Endothelial cell (in vitro differentiated cells): ENCODE measurements at regions not wholly inside any gene's neighbourhood (a gene's known extent, or its start where the extent isn't known, plus 50 kb on each side); places are given as distances from the start of the nearest gene placed in this dataset.
"Not testable (repeated sequence)": the region's sequence is repeated elsewhere in the genome, so short reads cannot be mapped to it uniquely, and the experiment has no call there.

Source experiments
- DNase-seq: peaks from one replicate; pipeline ENCODE4 v3.0.0; 2021; ENCODE audit warnings: low spot score
- H3K27ac Mint-ChIP-seq: one replicate; pipeline ENCODE4 v1.8.0; 2021; ENCODE audit warnings: mixed read lengths, inconsistent platforms; ENCODE audit not compliant: unreplicated experiment
- H3K27me3 Mint-ChIP-seq: one replicate; pipeline ENCODE4 v1.8.0; 2021; ENCODE audit warnings: mild to moderate bottlenecking, moderate library complexity, mixed read lengths, inconsistent platforms; ENCODE audit not compliant: unreplicated experiment
- H3K36me3 Mint-ChIP-seq: one replicate; pipeline ENCODE4 v1.8.0; 2021; ENCODE audit warnings: mild to moderate bottlenecking, low read depth, mixed read lengths, inconsistent platforms; ENCODE audit not compliant: unreplicated experiment
- H3K4me1 Mint-ChIP-seq: one replicate; pipeline ENCODE4 v1.8.0; 2021; ENCODE audit warnings: mild to moderate bottlenecking, mixed read lengths, inconsistent platforms; ENCODE audit not compliant: unreplicated experiment
- H3K4me3 Mint-ChIP-seq: one replicate; pipeline ENCODE4 v1.8.0; 2021; ENCODE audit warnings: mild to moderate bottlenecking, mixed read lengths, inconsistent platforms; ENCODE audit not compliant: unreplicated experiment
- H3K9me3 Mint-ChIP-seq: one replicate; pipeline ENCODE4 v1.8.0; 2021; ENCODE audit warnings: mixed read lengths, inconsistent platforms; ENCODE audit not compliant: unreplicated experiment
- TF ChIP-seq, protein P1 (sequence below): fragments of 200-600 bp; sonication (generic); IDR thresholded peaks from one replicate; pipeline ENCODE4 v1.5.0; 2021; ENCODE audit warnings: antibody characterized with exemption; ENCODE audit not compliant: unreplicated experiment

DNA sequence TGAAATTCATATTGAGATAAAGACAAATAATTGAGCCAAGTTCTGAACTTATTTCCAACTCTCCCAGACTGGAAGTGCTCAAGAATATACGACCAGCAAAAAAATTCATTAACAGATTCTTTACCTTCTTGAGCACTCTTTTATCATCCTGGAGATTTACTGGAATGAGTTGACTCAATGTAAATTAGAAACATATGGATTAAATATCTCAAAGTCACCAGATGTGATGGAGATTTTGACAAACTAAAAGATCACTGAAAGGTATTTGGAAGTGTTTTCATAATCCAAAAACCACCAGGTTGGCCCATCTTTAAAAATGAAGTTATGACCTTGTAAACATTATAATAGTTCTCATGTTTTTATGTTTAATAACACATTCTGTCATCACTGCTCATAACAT lies 433.2 kb upstream of the RASGRP1 start:
- no peak for DNase-seq
- no peak overlapping the region for H3K27ac Mint-ChIP-seq
- H3K4me1 Mint-ChIP-seq: peaks cover 8% of the 10 kb centered on the region
- no peaks in the 10 kb centered on the region for H3K9me3 Mint-ChIP-seq
- TF ChIP-seq, protein P1, sequence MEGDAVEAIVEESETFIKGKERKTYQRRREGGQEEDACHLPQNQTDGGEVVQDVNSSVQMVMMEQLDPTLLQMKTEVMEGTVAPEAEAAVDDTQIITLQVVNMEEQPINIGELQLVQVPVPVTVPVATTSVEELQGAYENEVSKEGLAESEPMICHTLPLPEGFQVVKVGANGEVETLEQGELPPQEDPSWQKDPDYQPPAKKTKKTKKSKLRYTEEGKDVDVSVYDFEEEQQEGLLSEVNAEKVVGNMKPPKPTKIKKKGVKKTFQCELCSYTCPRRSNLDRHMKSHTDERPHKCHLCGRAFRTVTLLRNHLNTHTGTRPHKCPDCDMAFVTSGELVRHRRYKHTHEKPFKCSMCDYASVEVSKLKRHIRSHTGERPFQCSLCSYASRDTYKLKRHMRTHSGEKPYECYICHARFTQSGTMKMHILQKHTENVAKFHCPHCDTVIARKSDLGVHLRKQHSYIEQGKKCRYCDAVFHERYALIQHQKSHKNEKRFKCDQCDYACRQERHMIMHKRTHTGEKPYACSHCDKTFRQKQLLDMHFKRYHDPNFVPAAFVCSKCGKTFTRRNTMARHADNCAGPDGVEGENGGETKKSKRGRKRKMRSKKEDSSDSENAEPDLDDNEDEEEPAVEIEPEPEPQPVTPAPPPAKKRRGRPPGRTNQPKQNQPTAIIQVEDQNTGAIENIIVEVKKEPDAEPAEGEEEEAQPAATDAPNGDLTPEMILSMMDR: no peak
- H3K27me3 Mint-ChIP-seq: peaks cover 2% of the 10 kb centered on the region
- H3K4me3 Mint-ChIP-seq: no peak overlapping the region
- no peaks in the 10 kb centered on the region for H3K36me3 Mint-ChIP-seq

DNA sequence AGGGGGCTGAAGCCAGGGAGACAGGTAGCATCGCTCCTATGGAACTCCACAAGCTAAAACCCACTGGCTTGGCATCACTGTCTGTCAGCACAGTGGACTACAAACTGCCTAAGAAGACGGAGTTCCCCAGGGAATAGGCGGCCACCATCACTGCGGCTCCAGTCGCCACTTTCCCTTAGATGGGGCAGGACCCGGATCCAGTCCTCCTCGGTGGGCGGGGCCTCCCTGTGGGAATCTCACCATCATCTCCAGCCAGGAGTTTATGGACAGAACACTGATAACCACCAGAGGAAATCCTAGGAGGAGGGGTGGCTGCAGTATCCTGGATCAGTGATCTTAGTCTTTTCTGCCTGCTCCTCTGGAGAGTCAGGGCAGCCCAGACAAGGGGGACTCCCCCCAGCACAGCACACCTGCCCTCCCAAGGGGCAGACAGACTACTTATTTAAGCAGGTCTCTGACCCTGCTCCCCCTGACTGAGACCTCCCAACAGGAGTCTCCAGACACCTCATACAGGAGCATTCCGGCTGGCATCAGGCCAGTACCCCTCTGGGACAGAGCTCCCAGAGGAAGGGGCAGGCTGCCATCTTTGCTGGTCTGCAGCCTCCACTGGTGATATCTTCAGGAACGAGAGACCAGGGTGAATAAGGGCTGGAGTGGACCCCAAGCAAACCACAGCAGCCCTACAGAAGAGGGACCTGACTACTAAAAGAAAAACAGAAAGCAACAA lies 435.6 kb upstream of the RASGRP1 start:
- no peaks in the 10 kb centered on the region for H3K36me3 Mint-ChIP-seq
- peaks cover 8% of the 10 kb centered on the region for H3K4me1 Mint-ChIP-seq
- TF ChIP-seq, protein P1: no peak
- no peaks in the 10 kb centered on the region for H3K9me3 Mint-ChIP-seq
- H3K27me3 Mint-ChIP-seq: peaks cover 4% of the 10 kb centered on the region
- DNase-seq: no peak
- H3K27ac Mint-ChIP-seq: no peak overlapping the region
- H3K4me3 Mint-ChIP-seq: no peak overlapping the region

DNA sequence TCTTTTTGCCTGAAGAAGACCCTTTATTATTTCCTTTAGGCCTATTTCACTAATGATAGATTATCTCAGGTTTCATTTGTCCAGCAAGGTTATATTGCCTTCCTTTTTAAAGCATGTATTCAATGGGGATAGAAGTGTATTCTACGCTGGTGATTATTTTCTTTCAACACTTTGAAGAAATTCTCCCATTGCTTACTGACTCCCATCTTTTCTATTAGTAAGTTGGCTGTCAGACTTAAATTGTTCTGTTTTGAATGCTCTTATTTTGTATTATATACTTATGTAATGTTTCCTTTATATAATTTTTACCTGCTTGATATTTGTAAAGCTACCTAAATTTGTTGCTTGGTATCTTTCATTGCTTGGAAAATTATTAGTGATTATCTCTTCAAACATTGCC lies 445.1 kb upstream of the RASGRP1 start:
- Mint-ChIP-seq H3K27me3 (peaks cover 3% of the 10 kb centered on the region), H3K9me3 (peaks cover 15% of the 10 kb centered on the region), H3K27ac (no peak overlapping the region), H3K4me1 (no peaks in the 10 kb centered on the region), H3K4me3 (no peak overlapping the region), H3K36me3 (peaks cover 12% of the 10 kb centered on the region)
- TF ChIP-seq, protein P1: no peak
- DNase-seq: no peak

DNA sequence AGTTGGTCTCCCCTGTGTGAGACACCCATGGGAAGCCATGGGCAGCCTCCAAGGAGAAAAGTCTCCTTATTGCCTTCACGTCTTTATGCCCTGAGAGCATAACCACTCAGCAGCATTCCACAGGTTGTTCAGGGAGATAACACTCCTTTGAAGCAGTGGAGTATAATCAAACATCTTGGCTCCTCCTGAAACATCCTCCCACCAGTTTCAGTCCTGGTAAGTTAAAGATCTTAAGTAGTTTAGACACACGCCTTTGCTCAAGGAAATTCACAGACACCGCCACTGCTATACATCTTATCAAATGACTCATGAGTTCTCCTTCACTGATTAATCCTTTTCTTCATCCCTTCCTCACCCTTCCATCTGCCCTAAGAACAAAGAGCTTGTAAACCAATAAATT lies 446.5 kb upstream of the RASGRP1 start:
- H3K27me3 Mint-ChIP-seq, H3K4me3 Mint-ChIP-seq, DNase-seq, H3K4me1 Mint-ChIP-seq, H3K27ac Mint-ChIP-seq: not testable (repeated sequence)
- H3K9me3 Mint-ChIP-seq: peaks cover 12% of the 10 kb centered on the region
- peaks cover 11% of the 10 kb centered on the region for H3K36me3 Mint-ChIP-seq

DNA sequence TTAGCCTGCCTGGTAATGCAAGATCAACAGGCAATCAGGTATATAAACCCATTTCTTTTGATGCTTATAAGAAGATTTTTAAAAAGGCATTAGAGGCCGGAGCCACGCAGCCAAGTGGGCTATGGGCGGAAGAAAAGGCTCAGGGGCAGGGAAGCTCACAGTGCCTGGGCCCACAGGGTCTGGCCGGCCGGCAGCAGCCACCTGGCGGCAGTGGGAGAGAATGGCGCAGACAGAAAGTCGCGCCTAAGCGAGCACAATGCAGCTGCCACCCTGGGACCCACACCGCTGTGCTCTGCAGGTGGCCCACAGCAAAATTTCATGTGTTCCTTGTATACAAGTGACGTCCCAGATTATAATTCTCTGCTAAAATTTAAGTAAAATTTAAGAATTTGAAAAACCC lies 448.6 kb upstream of the RASGRP1 start:
- Mint-ChIP-seq H3K27ac (no peak overlapping the region), H3K9me3 (peaks cover 8% of the 10 kb centered on the region), H3K4me3 (no peak overlapping the region), H3K4me1 (no peaks in the 10 kb centered on the region), H3K36me3 (peaks cover 9% of the 10 kb centered on the region), H3K27me3 (no peaks in the 10 kb centered on the region)
- DNase-seq: no peak
- TF ChIP-seq, protein P1: no peak
